Endodermal cell (in vitro differentiated cells): ENCODE measurements at regions not wholly inside any gene's neighbourhood (a gene's known extent, or its start where the extent isn't known, plus 50 kb on each side); places are given as distances from the start of the nearest gene placed in this dataset.

ENCODE experiments used
- DNase-seq: peaks from one replicate; pipeline ENCODE4 v3.0.0-alpha.2; 2017
- H3K27ac ChIP-seq: 2 replicates; pipeline ENCODE4 v1.5.1; 2013; ENCODE audit warnings: mild to moderate bottlenecking, low read depth, low read length, moderate library complexity
- H3K27me3 ChIP-seq: 2 replicates; pipeline ENCODE4 v1.6.1; 2013; ENCODE audit warnings: mild to moderate bottlenecking, low read length, moderate library complexity; ENCODE audit not compliant: insufficient read depth, control insufficient read depth, poor library complexity, severe bottlenecking
- H3K36me3 ChIP-seq: 2 replicates; pipeline ENCODE4 v1.7.0; 2013; ENCODE audit warnings: mild to moderate bottlenecking, low read length, moderate library complexity; ENCODE audit not compliant: control insufficient read depth, insufficient read depth
- H3K4me1 ChIP-seq: one replicate; pipeline ENCODE4 v1.7.0; 2013; ENCODE audit warnings: low read length; ENCODE audit not compliant: control insufficient read depth, insufficient read depth
- H3K4me3 ChIP-seq: 2 replicates; pipeline ENCODE4 v1.5.1; 2013; ENCODE audit warnings: mild to moderate bottlenecking, low read length, moderate library complexity
- H3K9ac ChIP-seq: 2 replicates; pipeline ENCODE4 v1.6.1; 2013; ENCODE audit warnings: mild to moderate bottlenecking, low read length, moderate library complexity; ENCODE audit not compliant: poor library complexity, severe bottlenecking; ENCODE audit errors: extremely low read depth
- H3K9me3 ChIP-seq: 2 replicates; pipeline ENCODE4 v1.6.1; 2013; ENCODE audit warnings: mild to moderate bottlenecking, low read length, moderate library complexity; ENCODE audit not compliant: control insufficient read depth
- H3K27ac Mint-ChIP-seq: 2 replicates; pipeline ENCODE4 v1.8.0; 2020; ENCODE audit warnings: mixed read lengths
- H3K27me3 Mint-ChIP-seq: 2 replicates; pipeline ENCODE4 v1.8.0; 2021; ENCODE audit warnings: mild to moderate bottlenecking, mixed read lengths; ENCODE audit not compliant: insufficient read depth
- H3K36me3 Mint-ChIP-seq: 2 replicates; pipeline ENCODE4 v1.8.0; 2020; ENCODE audit warnings: low read depth, mixed read lengths
- H3K4me1 Mint-ChIP-seq: 2 replicates; pipeline ENCODE4 v1.8.0; 2020; ENCODE audit warnings: mixed read lengths
- H3K4me3 Mint-ChIP-seq: 2 replicates; pipeline ENCODE4 v1.8.0; 2020; ENCODE audit warnings: mild to moderate bottlenecking, moderate library complexity, mixed read lengths
- H3K9me3 Mint-ChIP-seq: 2 replicates; pipeline ENCODE4 v1.8.0; 2020; ENCODE audit warnings: mild to moderate bottlenecking, mixed read lengths
- CTCF ChIP-seq: fragments of 200-600 bp; sonication (generic); conservative IDR thresholded peaks from 2 replicates; pipeline ENCODE4 v1.5.0; 2021; ENCODE audit warnings: antibody characterized with exemption, mild to moderate bottlenecking
- whole genome bisulfite sequencing, 2 experiments: methylation state at CpG; one replicate each; pipeline versions ENCODE4 v1.1.5 to v1.1.7; 2013; ENCODE audit warnings: missing lambda C conversion rate in 2 of 2, mixed read lengths in 1 of 2; ENCODE audit not compliant: insufficient coverage in 1 of 2, insufficient read length in 1 of 2; 5-methylcytosine and 5-hydroxymethylcytosine counted together

GRCh38 chr4:33482773-33483172 lies 2761.5 kb downstream of the ARAP2 start:
- no peaks in the 10 kb centered on the region for H3K9me3 Mint-ChIP-seq
- H3K9ac ChIP-seq, result no peak overlapping the region
- no peak overlapping the region for H3K4me3 ChIP-seq
- no peak for TF ChIP-seq CTCF
- 90% methylated on average over 1 of the region's 1 CpG; no CpG with 5 or more reads in 1 of the 2 experiments for WGBS, 2 experiments
- no peak overlapping the region for H3K4me3 Mint-ChIP-seq
- H3K27me3 Mint-ChIP-seq, result no peaks in the 10 kb centered on the region
- H3K9me3 ChIP-seq, result no peaks in the 10 kb centered on the region
- no peaks in the 10 kb centered on the region for H3K36me3 ChIP-seq
- H3K36me3 Mint-ChIP-seq, result no peaks in the 10 kb centered on the region
- H3K4me1 ChIP-seq, result no peaks in the 10 kb centered on the region
- no peak overlapping the region for H3K27ac ChIP-seq
- DNase-seq, result no peak
- no peaks in the 10 kb centered on the region for H3K4me1 Mint-ChIP-seq
- H3K27me3 ChIP-seq, result no peaks in the 10 kb centered on the region
- no peak overlapping the region for H3K27ac Mint-ChIP-seq

- no peaks in the 10 kb centered on the region for H3K9me3 Mint-ChIP-seq
- Histone ChIP-seq H3K9ac (no peak overlapping the region), H3K27me3 (no peaks in the 10 kb centered on the region), H3K27ac (no peak overlapping the region), H3K36me3 (no peaks in the 10 kb centered on the region), H3K4me3 (no peak overlapping the region), H3K4me1 (no peaks in the 10 kb centered on the region), H3K9me3 (no peaks in the 10 kb centered on the region)
- no peak for DNase-seq
- no peak overlapping the region for H3K4me3 Mint-ChIP-seq
- 92% methylated on average over 3 of the region's 3 CpGs; no CpG with 5 or more reads in 1 of the 2 experiments for WGBS, 2 experiments
- H3K27ac Mint-ChIP-seq, result no peak overlapping the region
- H3K36me3 Mint-ChIP-seq, result no peaks in the 10 kb centered on the region
- no peak for TF ChIP-seq CTCF
- H3K4me1 Mint-ChIP-seq, result no peaks in the 10 kb centered on the region
- H3K27me3 Mint-ChIP-seq, result no peaks in the 10 kb centered on the region
Measured at GRCh38 chr4:33485111-33485510, 2759.2 kb downstream of the ARAP2 start.

GRCh38 chr4:33493231-33493630 lies 2751.1 kb downstream of the ARAP2 start:
- TF ChIP-seq CTCF, result no peak
- Histone ChIP-seq H3K27me3 (no peaks in the 10 kb centered on the region), H3K9me3 (no peaks in the 10 kb centered on the region), H3K4me3 (no peak overlapping the region), H3K27ac (no peak overlapping the region), H3K4me1 (no peaks in the 10 kb centered on the region), H3K36me3 (no peaks in the 10 kb centered on the region), H3K9ac (no peak overlapping the region)
- Mint-ChIP-seq H3K9me3 (no peaks in the 10 kb centered on the region), H3K27me3 (no peaks in the 10 kb centered on the region), H3K36me3 (no peaks in the 10 kb centered on the region), H3K27ac (no peak overlapping the region), H3K4me3 (no peak overlapping the region), H3K4me1 (no peaks in the 10 kb centered on the region)
- DNase-seq, result no peak
- WGBS, 2 experiments, result 83 to 100% methylated on average over 1 to 2 of the region's 2 CpGs
